Activated naive CD8-positive, alpha-beta T cell (primary cell): ENCODE measurements at regions not wholly inside any gene's neighbourhood (a gene's known extent, or its start where the extent isn't known, plus 50 kb on each side); places are given as distances from the start of the nearest gene placed in this dataset.

Experiments
- H3K27ac Mint-ChIP-seq: one replicate; pipeline ENCODE4 v1.8.0; 2021; ENCODE audit warnings: mixed read lengths
- H3K27me3 Mint-ChIP-seq: one replicate; pipeline ENCODE4 v1.8.0; 2021; ENCODE audit warnings: mixed read lengths
- H3K36me3 Mint-ChIP-seq: one replicate; pipeline ENCODE4 v1.8.0; 2021; ENCODE audit warnings: mixed read lengths
- H3K4me1 Mint-ChIP-seq: one replicate; pipeline ENCODE4 v1.8.0; 2021; ENCODE audit warnings: low read depth, mixed read lengths
- H3K4me3 Mint-ChIP-seq: one replicate; pipeline ENCODE4 v1.8.0; 2021; ENCODE audit warnings: mild to moderate bottlenecking, mixed read lengths
- H3K9me3 Mint-ChIP-seq: one replicate; pipeline ENCODE4 v1.8.0; 2021; ENCODE audit warnings: low read depth, mixed read lengths

DNA sequence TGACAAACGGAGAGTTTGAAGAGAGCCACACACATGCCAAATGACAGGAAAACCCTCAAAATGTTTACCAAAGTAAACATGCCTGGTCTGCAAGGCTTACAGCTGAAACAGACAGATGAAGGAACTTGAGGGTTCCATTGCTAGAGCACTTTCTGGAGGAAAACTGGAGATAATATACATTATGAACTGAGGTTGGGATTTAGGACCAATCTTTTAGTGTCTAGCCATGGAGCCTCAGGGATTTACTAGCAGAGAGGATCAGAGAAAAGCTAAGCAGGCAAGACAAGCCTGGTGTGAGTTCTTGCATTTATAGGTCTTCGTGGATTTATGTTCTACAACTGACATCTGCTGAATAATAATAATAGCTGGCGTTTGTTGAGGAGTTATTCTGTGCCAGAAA is 205.3 kb downstream of the AEBP2 start:
- no peak overlapping the region for H3K4me3 Mint-ChIP-seq
- H3K4me1 Mint-ChIP-seq: peaks cover 6% of the 10 kb centered on the region
- no peak overlapping the region for H3K27ac Mint-ChIP-seq
- H3K9me3 Mint-ChIP-seq: peaks cover 5% of the 10 kb centered on the region
- no peaks in the 10 kb centered on the region for H3K27me3 Mint-ChIP-seq
- peaks cover 10% of the 10 kb centered on the region for H3K36me3 Mint-ChIP-seq

DNA sequence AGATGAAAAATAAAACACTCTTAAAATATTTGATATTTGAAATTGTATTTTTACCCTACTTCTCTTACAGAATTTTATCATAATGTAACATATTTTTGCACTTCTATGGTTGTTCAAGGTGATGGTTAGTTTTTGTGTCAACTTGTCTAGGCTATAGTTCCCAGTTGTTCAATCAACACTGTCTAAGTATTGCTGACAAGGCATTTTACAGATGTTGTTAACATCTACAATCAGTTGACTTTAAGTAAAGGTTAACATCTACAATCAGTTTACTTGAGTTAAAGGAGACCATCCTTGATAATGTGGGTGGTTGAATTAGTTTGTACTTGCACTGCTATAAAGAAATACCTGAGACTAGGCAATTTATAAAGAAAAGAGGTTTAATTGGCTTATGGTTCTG is 206.5 kb downstream of the AEBP2 start:
- Mint-ChIP-seq H3K4me3 (no peak overlapping the region), H3K9me3 (peaks cover 5% of the 10 kb centered on the region), H3K36me3 (peaks cover 12% of the 10 kb centered on the region), H3K27me3 (no peaks in the 10 kb centered on the region), H3K27ac (no peak overlapping the region), H3K4me1 (peaks cover 6% of the 10 kb centered on the region)

DNA sequence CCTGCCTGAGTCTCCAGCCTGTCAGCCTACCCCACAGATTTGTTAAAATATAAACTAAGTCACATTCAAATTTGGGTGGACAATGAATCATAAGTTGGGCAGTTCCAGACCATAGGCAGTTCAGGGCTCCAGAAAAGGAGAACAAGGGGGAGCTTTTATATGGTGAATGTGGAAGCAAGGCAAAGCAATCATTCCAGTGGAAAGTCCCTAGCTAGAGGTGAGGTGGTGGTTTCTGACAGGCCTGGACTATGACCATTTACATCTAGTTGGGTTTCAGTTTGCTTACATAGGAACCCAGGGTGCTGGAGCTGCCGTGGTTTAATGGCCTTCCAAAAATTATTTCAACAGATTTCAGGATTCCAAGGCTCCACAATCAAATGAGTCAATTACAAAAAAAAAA is 207.3 kb downstream of the AEBP2 start:
- no peak overlapping the region for H3K4me3 Mint-ChIP-seq
- no peak overlapping the region for H3K27ac Mint-ChIP-seq
- no peaks in the 10 kb centered on the region for H3K27me3 Mint-ChIP-seq
- peaks cover 5% of the 10 kb centered on the region for H3K9me3 Mint-ChIP-seq
- H3K36me3 Mint-ChIP-seq: peaks cover 16% of the 10 kb centered on the region
- peaks cover 6% of the 10 kb centered on the region for H3K4me1 Mint-ChIP-seq

DNA sequence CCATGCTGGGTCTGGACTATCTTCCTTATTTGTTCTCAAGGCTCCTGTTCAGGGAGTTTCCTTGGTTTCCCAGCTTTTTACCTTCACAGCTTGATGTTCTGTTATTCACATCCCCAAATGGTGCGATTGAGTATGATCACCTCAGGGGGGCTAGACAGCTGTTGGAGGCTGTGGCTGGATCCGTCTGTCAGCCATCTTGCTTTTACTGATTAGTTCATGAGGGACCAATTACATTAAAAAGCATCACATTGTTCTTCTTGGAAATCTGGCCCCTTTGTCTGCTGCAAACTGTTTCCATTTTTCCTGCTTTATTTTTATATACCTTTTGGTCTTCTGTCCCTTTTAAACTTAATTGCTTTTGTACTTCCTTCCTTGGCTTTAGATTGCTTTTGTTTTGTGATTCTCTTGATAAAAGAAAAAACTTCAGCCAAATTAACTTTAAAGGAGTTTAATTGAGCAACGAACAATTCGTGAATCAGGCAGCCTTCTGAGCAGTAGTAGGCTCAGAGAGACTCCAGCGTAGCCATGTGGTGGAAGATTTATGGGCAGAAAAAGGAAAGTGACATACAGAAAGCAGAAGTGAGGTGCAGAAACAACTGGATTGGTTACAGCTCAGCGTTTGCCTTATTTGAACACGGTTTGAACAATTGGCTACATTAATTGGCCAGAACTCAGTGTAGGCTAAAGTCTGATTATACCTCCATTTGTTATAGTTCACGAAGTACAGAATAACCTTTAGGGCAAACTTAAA is 208.7 kb downstream of the AEBP2 start:
- Mint-ChIP-seq H3K4me1 (peaks cover 6% of the 10 kb centered on the region), H3K36me3 (peaks cover 16% of the 10 kb centered on the region), H3K9me3 (peaks cover 5% of the 10 kb centered on the region), H3K4me3 (no peak overlapping the region), H3K27me3 (no peaks in the 10 kb centered on the region), H3K27ac (no peak overlapping the region)

DNA sequence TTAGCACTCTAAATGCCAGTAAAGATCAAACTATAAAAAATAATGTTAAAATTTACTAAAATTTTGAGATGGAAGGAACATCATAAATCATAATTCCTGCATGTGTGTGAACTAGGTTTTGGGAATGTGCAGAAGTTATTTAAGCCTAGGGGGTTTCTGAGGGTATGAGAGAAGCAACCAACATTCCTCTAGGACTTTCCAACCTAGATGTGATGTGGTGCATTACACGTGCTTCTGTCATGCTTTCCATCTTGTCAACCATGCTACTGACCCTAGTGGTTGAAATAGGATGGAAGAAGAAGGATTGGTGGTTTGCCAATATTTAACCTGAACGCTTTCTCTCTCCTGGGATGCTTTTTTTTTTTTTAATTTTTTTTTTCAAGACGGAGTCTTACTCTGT is 209.3 kb downstream of the AEBP2 start:
- Mint-ChIP-seq H3K36me3 (peaks cover 16% of the 10 kb centered on the region), H3K27ac (no peak overlapping the region), H3K27me3 (no peaks in the 10 kb centered on the region), H3K9me3 (peaks cover 5% of the 10 kb centered on the region), H3K4me3 (no peak overlapping the region), H3K4me1 (peaks cover 6% of the 10 kb centered on the region)

DNA sequence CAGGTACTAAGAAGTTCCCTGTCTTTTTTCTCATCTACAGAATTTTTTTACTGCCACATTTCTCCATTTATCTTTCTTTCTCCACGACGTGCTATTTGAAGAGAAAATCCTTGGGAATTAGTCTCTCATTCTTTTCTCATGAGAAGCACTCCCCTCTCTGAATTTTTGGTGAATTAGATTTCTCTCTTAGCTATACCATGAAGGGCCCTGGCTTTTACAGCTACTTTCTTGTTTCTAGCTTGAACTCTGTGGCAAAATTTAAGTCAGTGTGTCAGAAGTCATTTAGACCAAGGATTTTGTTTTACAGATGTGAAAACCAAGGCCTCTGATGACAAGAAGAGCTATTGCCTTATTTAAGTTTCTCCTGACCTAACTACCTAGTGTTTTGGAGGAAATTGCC is 213.1 kb downstream of the AEBP2 start:
- peaks cover 5% of the 10 kb centered on the region for H3K4me1 Mint-ChIP-seq
- peaks cover 8% of the 10 kb centered on the region for H3K36me3 Mint-ChIP-seq
- no peaks in the 10 kb centered on the region for H3K9me3 Mint-ChIP-seq
- H3K4me3 Mint-ChIP-seq: no peak overlapping the region
- H3K27me3 Mint-ChIP-seq: no peaks in the 10 kb centered on the region
- H3K27ac Mint-ChIP-seq: no peak overlapping the region

DNA sequence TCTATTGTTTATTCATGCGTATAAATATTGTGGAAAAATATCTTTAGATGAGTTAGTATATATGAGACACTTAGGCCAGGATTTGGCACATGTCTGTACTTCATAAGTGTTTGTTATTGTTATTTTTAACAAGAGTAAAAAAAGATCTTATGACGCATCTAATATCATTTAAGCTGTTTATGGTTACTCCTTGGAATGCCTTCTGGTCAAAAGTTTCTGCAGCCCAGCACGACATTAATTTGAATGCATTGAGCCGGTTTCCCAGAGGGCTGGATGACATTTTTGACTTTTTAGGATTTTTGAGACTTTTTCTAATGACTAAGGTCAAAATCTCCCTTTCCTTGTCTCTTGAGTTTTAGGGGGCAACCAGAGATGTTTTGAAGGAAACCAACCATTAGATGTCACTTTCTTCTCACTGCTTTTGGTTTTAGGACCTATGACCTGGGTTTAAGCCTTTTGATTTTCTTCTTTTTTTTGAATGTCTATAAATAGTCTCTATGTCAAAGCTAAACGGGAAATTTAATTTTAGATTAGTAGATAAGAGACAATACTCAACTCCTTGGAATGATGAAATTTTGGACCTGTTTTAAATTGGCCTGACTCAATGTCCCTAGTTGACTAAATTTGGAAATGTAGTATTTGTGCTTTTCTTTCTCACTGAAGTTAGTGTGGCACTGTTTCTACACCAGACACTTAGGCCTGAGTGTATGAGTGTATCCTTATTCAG is 215.5 kb downstream of the AEBP2 start:
- Mint-ChIP-seq H3K4me3 (no peak overlapping the region), H3K4me1 (peaks cover 9% of the 10 kb centered on the region), H3K27ac (no peak overlapping the region), H3K9me3 (no peaks in the 10 kb centered on the region), H3K36me3 (peaks cover 5% of the 10 kb centered on the region), H3K27me3 (no peaks in the 10 kb centered on the region)

DNA sequence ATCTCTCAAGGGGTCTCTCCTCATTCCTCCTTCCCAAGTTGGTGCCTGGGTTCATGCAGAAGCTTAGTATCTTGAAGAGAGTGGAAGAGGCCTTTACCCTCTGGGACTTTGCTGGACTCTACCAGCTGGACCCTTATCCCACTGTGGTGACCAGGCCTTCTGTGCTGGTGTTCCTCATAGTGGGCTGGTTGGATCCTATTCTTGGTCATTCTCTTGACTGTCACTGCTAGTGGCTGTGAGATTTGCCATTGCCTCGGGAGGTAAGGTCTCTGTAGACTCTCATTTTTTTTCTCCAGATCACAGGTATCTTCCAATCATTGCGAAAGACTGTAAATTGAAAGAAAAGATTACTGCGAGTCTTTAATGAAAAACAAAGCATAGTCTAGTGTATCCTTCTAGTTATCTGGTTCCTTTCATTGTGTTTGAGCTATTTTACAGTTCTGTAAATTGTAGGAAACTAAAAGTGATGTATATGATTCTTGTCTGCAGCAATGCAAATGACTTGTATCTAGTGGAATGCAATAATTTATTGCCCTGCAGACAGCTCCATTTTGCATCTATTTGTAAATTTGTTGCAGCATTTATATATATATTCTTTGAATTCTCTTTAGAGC is 217.9 kb downstream of the AEBP2 start:
- no peaks in the 10 kb centered on the region for H3K27me3 Mint-ChIP-seq
- peaks cover 4% of the 10 kb centered on the region for H3K36me3 Mint-ChIP-seq
- H3K4me3 Mint-ChIP-seq: no peak overlapping the region
- peaks cover 14% of the 10 kb centered on the region for H3K4me1 Mint-ChIP-seq
- no peaks in the 10 kb centered on the region for H3K9me3 Mint-ChIP-seq
- no peak overlapping the region for H3K27ac Mint-ChIP-seq

DNA sequence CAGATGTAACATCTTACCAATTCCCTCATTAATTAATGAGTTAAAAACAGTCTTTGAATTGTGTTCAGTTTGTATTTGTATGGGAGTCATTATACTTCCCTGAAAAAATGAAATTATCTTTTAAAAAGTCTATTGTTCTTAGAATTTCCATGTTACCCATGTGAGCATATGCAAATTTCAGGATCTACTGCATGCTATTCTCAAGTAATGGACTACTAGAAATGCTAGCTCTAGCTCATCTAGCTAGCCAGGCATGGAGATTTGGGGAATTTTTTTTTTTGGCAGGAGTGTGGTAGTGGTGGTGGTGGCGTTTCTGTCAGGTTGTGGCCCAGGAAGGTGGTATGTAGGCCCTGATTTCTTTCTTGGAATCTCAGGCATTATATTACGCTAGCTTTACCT is 218.4 kb downstream of the AEBP2 start:
- no peak overlapping the region for H3K4me3 Mint-ChIP-seq
- peaks cover 14% of the 10 kb centered on the region for H3K4me1 Mint-ChIP-seq
- H3K9me3 Mint-ChIP-seq: no peaks in the 10 kb centered on the region
- H3K27ac Mint-ChIP-seq: no peak overlapping the region
- peaks cover 4% of the 10 kb centered on the region for H3K36me3 Mint-ChIP-seq
- no peaks in the 10 kb centered on the region for H3K27me3 Mint-ChIP-seq

DNA sequence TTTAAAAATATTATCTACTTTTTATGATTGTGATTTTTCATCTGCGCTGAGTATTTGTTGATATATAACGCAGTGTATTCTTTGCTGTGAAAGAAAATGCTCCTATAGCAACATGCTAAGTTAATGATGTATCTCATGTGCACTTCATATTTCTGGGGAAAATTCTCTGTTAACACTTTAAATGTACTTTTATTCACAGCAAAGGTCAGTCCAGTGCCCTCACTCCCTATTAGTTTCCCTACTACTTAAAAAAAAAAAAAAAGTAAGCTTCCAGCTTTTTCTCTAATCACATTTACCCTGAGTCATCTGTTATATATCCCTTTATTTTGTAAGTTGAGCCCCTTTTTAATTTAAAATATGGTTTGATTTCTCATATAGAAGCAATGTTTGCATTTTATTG is 219.8 kb downstream of the AEBP2 start:
- Mint-ChIP-seq H3K27me3 (no peaks in the 10 kb centered on the region), H3K36me3 (peaks cover 7% of the 10 kb centered on the region), H3K9me3 (no peaks in the 10 kb centered on the region), H3K4me3 (no peak overlapping the region), H3K4me1 (peaks cover 14% of the 10 kb centered on the region), H3K27ac (no peak overlapping the region)

DNA sequence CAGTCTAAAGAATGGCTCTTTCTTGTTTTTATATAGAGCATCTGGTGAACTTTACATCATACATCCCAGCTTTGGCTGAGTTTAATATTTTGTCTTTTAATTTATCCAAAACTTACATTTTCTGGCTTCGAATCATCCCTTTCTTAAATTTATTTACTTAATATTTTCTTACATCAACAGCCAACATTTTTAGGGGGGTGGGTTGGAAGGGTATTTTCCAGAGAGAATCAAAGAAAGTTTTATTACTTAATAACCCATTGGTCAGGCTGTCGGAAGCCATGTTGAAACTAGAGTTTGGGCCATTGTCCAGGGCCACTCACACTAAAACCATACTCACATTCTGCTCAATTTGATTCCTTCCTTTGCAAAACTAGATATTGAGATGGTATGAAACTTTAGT is 220.2 kb downstream of the AEBP2 start:
- Mint-ChIP-seq H3K36me3 (peaks cover 7% of the 10 kb centered on the region), H3K9me3 (no peaks in the 10 kb centered on the region), H3K4me1 (peaks cover 14% of the 10 kb centered on the region), H3K27ac (no peak overlapping the region), H3K27me3 (no peaks in the 10 kb centered on the region), H3K4me3 (no peak overlapping the region)

DNA sequence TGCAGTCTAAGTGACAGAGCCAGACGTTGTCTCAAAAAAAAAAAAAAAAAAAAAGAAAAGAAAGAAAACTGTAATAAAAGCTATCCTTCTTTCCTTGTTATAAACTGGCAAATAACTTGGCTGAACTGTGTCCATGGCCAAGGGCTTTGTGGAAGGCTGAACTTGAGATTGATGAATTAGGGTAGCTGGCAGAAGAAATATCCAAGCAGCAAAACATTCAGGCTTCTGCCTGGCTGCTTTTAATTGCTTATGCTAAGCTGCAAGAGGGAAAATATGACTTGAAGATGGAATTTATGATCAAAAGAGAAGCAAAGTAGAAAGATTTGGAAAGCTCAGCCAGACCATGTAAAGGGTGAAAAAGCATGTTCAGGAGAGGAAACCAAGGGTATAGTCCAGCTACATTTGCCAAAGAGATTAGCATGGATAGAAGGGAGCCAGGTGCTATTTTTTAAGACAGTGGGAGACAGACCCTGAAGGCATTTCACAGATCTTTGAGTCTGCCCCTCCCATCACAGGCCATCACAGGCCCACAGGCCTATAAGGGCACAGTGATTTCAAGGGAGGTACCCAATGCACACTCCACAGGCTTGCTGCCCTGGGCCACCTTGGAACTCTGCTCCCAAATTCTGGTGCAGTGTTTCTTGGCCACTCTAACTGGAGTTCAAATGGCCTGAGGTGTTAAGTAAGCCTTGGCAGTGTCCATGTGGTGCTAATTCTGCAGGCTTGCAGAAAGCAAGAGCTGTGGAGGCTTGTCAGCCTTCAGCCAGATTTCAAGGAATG is 226.0 kb downstream of the AEBP2 start:
- H3K36me3 Mint-ChIP-seq: peaks cover 9% of the 10 kb centered on the region
- no peaks in the 10 kb centered on the region for H3K9me3 Mint-ChIP-seq
- no peaks in the 10 kb centered on the region for H3K27me3 Mint-ChIP-seq
- H3K27ac Mint-ChIP-seq: no peak overlapping the region
- peaks cover 6% of the 10 kb centered on the region for H3K4me1 Mint-ChIP-seq
- H3K4me3 Mint-ChIP-seq: no peak overlapping the region

DNA sequence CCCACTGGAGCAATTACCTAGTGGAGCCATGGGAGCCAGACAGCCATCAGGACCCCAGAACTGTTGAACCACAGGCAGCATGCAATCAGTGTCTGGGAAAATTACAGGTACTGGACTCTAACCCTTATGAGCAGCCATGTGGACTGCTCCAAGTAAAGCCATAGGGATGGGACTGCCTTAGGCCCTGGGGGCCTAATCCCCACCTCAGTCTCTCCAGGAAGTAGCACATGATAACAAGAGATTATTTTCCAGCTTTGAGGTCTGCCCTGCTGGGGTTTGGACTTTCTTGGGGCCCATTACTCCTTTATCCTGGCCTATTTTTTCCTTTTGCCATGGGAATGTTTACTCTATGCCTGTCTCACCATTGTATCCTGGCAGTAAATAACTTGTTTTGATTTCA is 226.8 kb downstream of the AEBP2 start:
- Mint-ChIP-seq H3K27ac (no peak overlapping the region), H3K27me3 (no peaks in the 10 kb centered on the region), H3K36me3 (peaks cover 6% of the 10 kb centered on the region), H3K4me1 (peaks cover 2% of the 10 kb centered on the region), H3K9me3 (no peaks in the 10 kb centered on the region), H3K4me3 (no peak overlapping the region)

DNA sequence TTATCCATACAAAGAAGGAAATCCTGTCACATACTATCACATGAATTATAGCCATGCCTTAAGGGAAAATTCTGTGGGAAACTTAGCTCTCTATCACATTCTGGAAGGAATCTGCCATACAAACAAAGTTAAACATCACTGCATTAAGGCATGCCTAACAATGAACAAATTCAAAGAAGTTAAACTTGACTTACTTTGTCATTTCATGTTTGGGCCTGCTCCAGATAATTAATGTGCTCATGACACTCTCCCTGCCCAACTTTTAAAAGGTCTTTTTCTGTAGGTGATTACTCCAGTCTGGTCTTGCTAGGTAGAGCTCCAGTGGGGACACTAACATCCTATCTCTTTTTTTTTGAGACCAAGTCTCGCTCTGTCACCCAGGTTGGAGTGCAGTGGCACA is 230.5 kb downstream of the AEBP2 start:
- H3K4me1 Mint-ChIP-seq: no peaks in the 10 kb centered on the region
- H3K36me3 Mint-ChIP-seq: peaks cover 2% of the 10 kb centered on the region
- H3K27ac Mint-ChIP-seq: no peak overlapping the region
- no peaks in the 10 kb centered on the region for H3K27me3 Mint-ChIP-seq
- H3K9me3 Mint-ChIP-seq: no peaks in the 10 kb centered on the region
- no peak overlapping the region for H3K4me3 Mint-ChIP-seq

DNA sequence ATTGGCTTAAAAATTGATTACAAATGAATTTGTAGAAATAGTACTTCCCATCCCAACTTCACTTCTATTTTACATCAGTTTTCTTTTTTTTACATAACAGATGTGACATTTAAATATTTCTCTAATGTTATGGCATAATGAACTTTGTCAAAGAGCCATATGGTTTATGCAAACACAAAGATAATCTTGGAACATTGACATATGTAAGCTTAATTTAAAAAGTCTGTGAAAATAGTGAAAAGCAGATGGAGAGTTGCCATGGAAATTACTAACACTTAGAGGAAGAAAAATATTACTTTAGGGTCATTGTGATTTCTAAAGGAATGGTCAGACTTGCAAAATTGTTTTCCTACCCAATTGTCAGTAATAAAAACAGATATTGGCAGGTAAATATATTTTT is 232.4 kb downstream of the AEBP2 start:
- Mint-ChIP-seq H3K27me3 (no peaks in the 10 kb centered on the region), H3K9me3 (peaks cover under 1% of the 10 kb centered on the region), H3K4me3 (no peak overlapping the region), H3K36me3 (peaks cover 6% of the 10 kb centered on the region), H3K4me1 (peaks cover 7% of the 10 kb centered on the region), H3K27ac (no peak overlapping the region)
